NCI-H128 (cell line): ENCODE measurements at regions not wholly inside any gene's neighbourhood (a gene's known extent, or its start where the extent isn't known, plus 50 kb on each side); places are given as distances from the start of the nearest gene placed in this dataset.

Experiments used
- DNase-seq: peaks from one replicate; lab custom pipeline; 2025; ENCODE audit not compliant: unreplicated experiment; lab: John Stamatoyannopoulos, UW

GRCh38 chr4:136935305-136935704 is 597.0 kb downstream of the PCDH18 start:
- DNase-seq: no peak

GRCh38 chr4:136934601-136935000 is 597.7 kb downstream of the PCDH18 start:
- no peak for DNase-seq

GRCh38 chr4:136931781-136932180 is 600.5 kb downstream of the PCDH18 start:
- no peak for DNase-seq

- no peak for DNase-seq
Measured at GRCh38 chr4:136928957-136929411, 603.3 kb downstream of the PCDH18 start.

GRCh38 chr4:136927172-136927571 is 605.1 kb downstream of the PCDH18 start:
- no peak for DNase-seq

GRCh38 chr4:136925203-136925602 is 607.1 kb downstream of the PCDH18 start:
- DNase-seq: no peak

GRCh38 chr4:136922066-136922465 is 610.2 kb downstream of the PCDH18 start:
- no peak for DNase-seq

GRCh38 chr4:136920092-136920881 is 612.0 kb downstream of the PCDH18 start:
- no peak for DNase-seq

- DNase-seq: no peak
Measured at GRCh38 chr4:136918772-136919171, 613.5 kb downstream of the PCDH18 start.

GRCh38 chr4:136917312-136918110 is 614.8 kb downstream of the PCDH18 start:
- no peak for DNase-seq

GRCh38 chr4:136909626-136910025 is 622.7 kb downstream of the PCDH18 start:
- peak; percentile 17 for DNase-seq

- no peak for DNase-seq
Measured at GRCh38 chr4:136908122-136908521, 624.2 kb downstream of the PCDH18 start.

- DNase-seq: no peak
Measured at GRCh38 chr4:136900696-136901095, 631.6 kb downstream of the PCDH18 start.

- no peak for DNase-seq
Measured at GRCh38 chr4:136898590-136899248, 633.6 kb downstream of the PCDH18 start.

GRCh38 chr4:136893573-136893972 is 638.7 kb downstream of the PCDH18 start:
- no peak for DNase-seq

- DNase-seq: no peak
Measured at GRCh38 chr4:136881666-136882065, 650.6 kb downstream of the PCDH18 start.

GRCh38 chr4:136873555-136873954 is 658.7 kb downstream of the PCDH18 start:
- no peak for DNase-seq

GRCh38 chr4:136867465-136867864 is 664.8 kb downstream of the PCDH18 start:
- no peak for DNase-seq

- DNase-seq: no peak
Measured at GRCh38 chr4:136865526-136865925, 666.8 kb downstream of the PCDH18 start.

- DNase-seq: peak; percentile 15
Measured at GRCh38 chr4:136864604-136865185, 667.6 kb downstream of the PCDH18 start.

GRCh38 chr4:136863756-136864155 is 668.5 kb downstream of the PCDH18 start:
- DNase-seq: no peak
